Stimulated activated naive CD8-positive, alpha-beta T cell treated with anti-CD3 and anti-CD28 coated beads, Interleukin-15, amount 100 ng/mL, for 72 hours (primary cell): ENCODE measurements at regions not wholly inside any gene's neighbourhood (a gene's known extent, or its start where the extent isn't known, plus 50 kb on each side); places are given as distances from the start of the nearest gene placed in this dataset.

ENCODE experiments used
- ATAC-seq: fragments of 150-1000 bp; cut with Tn5 transposase; 2 replicates; pipeline ENCODE4 v1.10.0; 2021; ENCODE audit warnings: mild to moderate bottlenecking, moderate library complexity
- DNase-seq, 2 donors: peaks; one replicate each; pipeline ENCODE4 v3.0.0; 2021 to 2022
- H3K27ac Mint-ChIP-seq, 2 donors: one replicate each; pipeline ENCODE4 v1.8.0; 2022; ENCODE audit warnings: mild to moderate bottlenecking in 2 of 2, mixed read lengths in 2 of 2, moderate library complexity in 2 of 2
- H3K27me3 Mint-ChIP-seq: one replicate; pipeline ENCODE4 v1.8.0; 2022; ENCODE audit warnings: mixed read lengths
- H3K4me1 Mint-ChIP-seq: one replicate; pipeline ENCODE4 v1.8.0; 2022; ENCODE audit warnings: mild to moderate bottlenecking, mixed read lengths
- H3K4me3 Mint-ChIP-seq, 2 donors: one replicate each; pipeline ENCODE4 v1.8.0; 2022; ENCODE audit warnings: mild to moderate bottlenecking in 2 of 2, mixed read lengths in 2 of 2, moderate library complexity in 1 of 2
- H3K9me3 Mint-ChIP-seq, 2 donors: one replicate each; pipeline ENCODE4 v1.8.0; 2022; ENCODE audit warnings: mixed read lengths in 2 of 2

DNA sequence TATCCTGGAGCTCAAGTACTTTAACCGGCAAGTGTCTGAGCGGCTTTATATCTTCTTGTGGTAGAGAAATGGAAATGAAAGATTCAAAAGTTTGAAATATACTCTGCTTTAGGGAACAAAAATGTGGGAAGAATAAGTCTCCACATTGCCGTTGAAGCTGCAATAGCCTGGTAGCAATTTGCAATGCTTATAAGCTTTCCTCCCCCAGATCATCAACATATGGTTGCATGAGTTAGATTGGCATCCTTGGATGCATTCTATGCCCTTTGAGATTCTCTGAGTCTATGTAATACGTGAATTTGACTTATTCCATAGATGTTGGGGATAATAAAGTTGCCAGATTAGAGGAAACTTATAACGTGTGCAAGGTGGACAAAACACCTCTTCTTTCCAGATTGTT is 86.1 kb upstream of the KCNK1 start:
- ATAC-seq, result no peak
- DNase-seq, result no peak
- Mint-ChIP-seq H3K27me3 (peaks cover 4% of the 10 kb centered on the region), H3K4me3 (no peak overlapping the region), H3K4me1 (no peaks in the 10 kb centered on the region), H3K27ac (no peak overlapping the region), H3K9me3 (peaks cover 6 to 18% of the 10 kb centered on the region in 2 donors)

DNA sequence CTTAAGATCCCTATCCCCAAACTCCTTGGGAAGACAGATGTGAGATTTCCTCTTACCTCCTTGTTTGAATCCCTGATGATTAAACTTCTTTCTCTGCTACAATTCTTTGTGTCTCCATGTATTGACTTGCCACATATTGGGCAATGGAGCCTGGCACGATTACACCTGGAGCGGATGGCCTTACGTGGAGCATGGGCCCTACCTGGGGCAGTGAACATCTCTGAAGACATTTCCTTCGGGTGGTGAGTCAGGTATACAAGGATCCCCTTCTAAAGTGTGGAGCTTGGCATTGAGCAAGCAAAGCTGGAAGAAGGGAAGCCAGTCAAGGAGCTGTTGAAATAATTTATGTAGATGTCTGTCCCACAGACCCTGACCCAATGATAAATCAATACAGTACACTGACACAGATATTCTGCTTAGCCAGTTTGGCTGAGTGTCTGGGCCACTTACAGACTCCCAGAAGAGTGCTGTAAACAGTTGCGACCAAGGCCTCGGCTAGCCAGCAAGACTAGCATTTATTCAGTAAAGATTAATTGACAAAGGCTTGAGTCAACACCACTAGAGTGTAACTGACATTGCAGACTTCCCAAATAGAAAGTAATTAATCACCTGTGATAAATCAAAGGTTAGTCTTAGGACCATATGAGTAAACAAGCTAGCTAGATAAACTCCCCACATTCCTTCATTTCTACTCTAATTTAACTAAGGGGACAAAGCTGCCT is 83.1 kb upstream of the KCNK1 start:
- Mint-ChIP-seq H3K27me3 (peaks cover 19% of the 10 kb centered on the region), H3K9me3 (peaks cover 6 to 18% of the 10 kb centered on the region in 2 donors), H3K4me3 (no peak overlapping the region), H3K4me1 (no peaks in the 10 kb centered on the region), H3K27ac (no peak overlapping the region)
- ATAC-seq (no peak), DNase-seq (no peak)

DNA sequence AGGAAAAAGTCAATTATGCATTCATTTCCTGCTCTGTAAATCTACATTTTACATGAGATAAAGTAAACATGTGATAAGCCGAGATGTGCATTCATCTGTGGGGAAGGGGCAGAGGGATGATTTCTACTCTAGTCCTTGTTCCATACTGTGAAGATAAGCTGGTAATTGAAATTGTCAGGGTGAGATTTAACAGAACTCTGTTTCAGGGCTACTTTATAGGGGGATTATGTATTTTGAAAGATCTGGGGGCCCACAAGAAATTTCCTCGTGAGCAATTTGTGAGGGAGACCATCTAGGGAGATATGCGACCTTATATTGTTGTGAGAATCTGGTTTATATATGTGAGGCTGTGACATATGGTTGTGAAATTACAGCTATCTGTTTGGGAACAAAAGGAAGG is 73.1 kb upstream of the KCNK1 start:
- ATAC-seq, result no peak
- no peak overlapping the region for H3K27ac Mint-ChIP-seq

DNA sequence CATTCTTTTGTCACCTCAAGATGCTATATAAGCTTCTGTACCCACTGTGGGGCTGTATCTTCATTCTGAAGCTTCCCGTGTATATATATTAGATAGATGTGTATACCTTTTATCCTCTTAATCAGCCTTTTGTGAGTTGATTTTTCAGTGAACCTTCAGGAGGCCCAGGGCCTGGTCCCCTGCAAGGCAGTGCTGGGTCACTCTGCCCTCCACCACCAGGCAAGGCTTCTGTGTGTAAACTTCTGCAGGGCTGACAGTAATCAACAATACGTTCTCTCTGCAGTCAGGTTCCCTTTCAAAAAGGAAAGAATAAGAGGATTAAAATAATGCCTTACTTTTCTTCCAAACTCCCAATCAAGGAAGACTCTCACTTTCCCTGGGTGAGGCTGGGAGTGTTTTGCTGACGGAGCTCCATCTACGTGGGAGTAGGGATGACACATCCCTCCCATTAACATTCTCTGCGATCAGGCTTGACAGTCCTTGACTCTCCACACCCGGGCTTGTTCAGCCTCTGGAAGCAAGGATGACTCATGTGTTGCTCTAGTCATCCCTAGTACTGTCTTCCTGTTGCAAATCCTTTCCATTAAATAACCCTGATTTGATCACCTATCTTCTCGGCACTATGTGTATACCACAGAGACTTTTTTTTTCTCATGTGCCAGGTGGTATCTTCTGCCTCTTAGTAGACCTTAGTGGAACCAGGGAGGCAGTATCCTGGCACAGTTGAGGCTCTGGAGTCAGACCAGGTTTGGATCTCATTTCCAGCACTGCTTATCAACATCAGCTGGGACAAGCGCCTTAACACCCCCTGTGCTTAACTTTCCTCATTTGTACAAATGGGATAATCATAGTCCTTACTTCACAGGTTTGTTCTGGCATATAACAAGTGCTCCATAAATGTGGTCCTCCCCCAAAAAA is 70.3 kb upstream of the KCNK1 start:
- H3K4me3 Mint-ChIP-seq, result no peak overlapping the region
- no peaks in the 10 kb centered on the region for H3K4me1 Mint-ChIP-seq
- DNase-seq (no peak), ATAC-seq (no peak)
- peaks cover 7% of the 10 kb centered on the region for H3K27me3 Mint-ChIP-seq
- H3K27ac Mint-ChIP-seq, result no peak overlapping the region
- H3K9me3 Mint-ChIP-seq, result peaks cover 0 to 5% of the 10 kb centered on the region in 2 donors

More for the DNA sequence above, 73.1 kb upstream of the KCNK1 start:
- Mint-ChIP-seq H3K27me3 (peaks cover 28% of the 10 kb centered on the region), H3K4me3 (no peak overlapping the region), H3K9me3 (peaks cover 0 to 5% of the 10 kb centered on the region in 2 donors), H3K4me1 (no peaks in the 10 kb centered on the region)
- DNase-seq, result no peak

DNA sequence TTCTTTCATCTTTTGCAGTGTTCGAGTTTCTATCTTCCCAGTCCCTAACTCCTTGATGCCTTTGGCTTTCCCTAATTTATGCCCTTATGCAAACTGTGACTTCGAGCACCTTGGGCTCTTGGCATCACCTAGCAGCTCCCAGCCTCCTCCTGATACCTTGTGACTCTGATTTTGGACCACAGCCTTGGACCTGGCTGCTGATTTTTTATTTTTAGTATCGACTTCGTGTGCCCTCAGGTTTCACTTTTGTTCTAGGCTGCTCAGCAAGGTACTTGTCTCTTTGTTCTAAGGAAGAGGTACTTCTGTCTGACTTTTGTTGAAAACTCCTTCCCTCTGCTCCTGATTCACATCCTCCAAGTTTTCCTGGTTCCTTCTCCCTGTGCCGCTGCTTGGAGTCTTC is 69.6 kb upstream of the KCNK1 start:
- H3K4me3 Mint-ChIP-seq, result no peak overlapping the region
- DNase-seq, result no peak
- no peak overlapping the region for H3K27ac Mint-ChIP-seq

DNA sequence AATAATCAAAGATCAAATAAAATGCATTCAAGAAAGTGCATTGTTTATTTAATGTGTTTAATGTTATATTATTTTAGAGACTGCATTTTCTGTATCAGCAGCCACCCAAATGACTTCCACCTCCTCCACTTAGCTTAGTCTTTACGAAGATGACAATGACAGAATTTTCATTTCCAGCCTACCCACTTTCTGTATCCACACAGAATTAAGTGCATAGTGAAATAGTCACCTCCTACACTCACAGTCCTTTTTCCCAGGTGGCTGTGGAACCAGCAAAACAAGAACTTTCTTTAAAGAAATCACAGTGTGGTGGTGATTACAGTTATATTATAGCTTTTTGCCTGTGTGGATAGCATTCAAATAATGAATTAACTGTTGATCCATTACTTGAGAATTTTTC is 66.2 kb upstream of the KCNK1 start:
- no peak for ATAC-seq
- DNase-seq, result no peak
- Mint-ChIP-seq H3K27me3 (peaks cover 5% of the 10 kb centered on the region), H3K9me3 (no peaks in the 10 kb centered on the region), H3K27ac (no peak overlapping the region), H3K4me3 (no peak overlapping the region), H3K4me1 (no peaks in the 10 kb centered on the region)

More for the DNA sequence above, 69.6 kb upstream of the KCNK1 start:
- Mint-ChIP-seq H3K9me3 (peaks cover 0 to 5% of the 10 kb centered on the region in 2 donors), H3K4me1 (no peaks in the 10 kb centered on the region), H3K27me3 (peaks cover 7% of the 10 kb centered on the region)
- ATAC-seq, result no peak

DNA sequence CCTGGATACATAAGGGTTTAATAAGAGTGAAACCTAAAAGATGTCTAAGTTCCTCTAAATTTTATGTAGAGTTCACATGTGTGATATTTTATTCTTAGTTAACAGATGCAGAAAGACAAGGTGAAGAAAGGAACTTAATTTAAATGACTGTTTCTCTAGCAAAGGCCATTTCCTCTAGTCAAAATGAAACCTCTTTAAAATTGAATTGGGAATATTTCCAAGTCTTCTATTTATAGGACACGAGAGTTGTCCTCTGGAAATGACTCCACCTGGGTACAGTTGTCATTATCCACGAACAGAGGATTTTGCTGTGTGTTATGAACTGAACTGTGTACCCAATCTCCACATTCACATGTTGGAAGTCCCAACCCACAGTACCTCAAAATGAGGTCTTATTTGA is 64.5 kb upstream of the KCNK1 start:
- Mint-ChIP-seq H3K4me1 (no peaks in the 10 kb centered on the region), H3K27ac (no peak overlapping the region), H3K27me3 (peaks cover 8% of the 10 kb centered on the region), H3K4me3 (no peak overlapping the region), H3K9me3 (no peaks in the 10 kb centered on the region)
- ATAC-seq, result no peak
- no peak for DNase-seq

DNA sequence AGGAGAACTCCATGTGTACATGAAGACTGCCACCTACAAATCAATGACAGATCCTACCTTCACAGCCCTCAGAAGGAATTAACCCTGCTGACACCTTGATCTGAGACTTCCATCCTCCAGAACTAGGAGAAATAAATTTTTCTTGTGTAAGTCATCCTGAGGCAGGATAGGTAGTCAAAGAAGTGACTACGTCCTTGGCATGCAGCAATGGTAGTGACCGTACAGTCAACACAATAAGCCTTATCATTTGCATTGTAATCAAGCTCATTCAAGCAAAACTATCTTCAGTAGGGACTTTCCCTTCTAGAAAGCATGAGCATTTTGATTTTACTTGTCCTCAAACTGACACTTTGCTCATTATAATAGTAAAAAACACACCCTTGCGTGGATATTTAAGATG is 64.0 kb upstream of the KCNK1 start:
- Mint-ChIP-seq H3K27me3 (peaks cover 8% of the 10 kb centered on the region), H3K9me3 (no peaks in the 10 kb centered on the region), H3K4me3 (no peak overlapping the region), H3K27ac (no peak overlapping the region), H3K4me1 (no peaks in the 10 kb centered on the region)
- ATAC-seq, result no peak
- DNase-seq, result no peak

DNA sequence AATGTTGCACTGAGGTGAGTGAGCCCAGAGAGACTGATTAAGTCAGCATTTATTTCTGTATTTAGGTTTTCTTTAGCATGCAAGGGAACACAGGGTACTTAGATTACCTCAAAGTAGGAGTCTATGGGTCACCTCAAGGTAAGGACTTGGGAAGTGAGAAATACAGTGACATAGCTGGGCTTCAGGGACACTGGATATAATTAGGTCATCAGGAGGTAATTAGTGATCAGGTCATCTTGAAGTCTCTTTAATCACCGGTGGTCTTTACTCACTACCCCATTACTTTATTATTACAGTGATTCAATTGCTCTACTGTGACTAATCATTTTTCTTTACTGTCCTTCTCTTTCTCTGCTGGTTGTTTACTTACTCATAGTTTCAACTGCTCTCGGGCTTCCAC is 59.9 kb upstream of the KCNK1 start:
- Mint-ChIP-seq H3K4me3 (no peak overlapping the region), H3K9me3 (no peaks in the 10 kb centered on the region), H3K4me1 (no peaks in the 10 kb centered on the region), H3K27ac (peak overlapping the region in 1 of 2 donors; percentile 63), H3K27me3 (peaks cover 15% of the 10 kb centered on the region)
- no peak for DNase-seq
- no peak for ATAC-seq

DNA sequence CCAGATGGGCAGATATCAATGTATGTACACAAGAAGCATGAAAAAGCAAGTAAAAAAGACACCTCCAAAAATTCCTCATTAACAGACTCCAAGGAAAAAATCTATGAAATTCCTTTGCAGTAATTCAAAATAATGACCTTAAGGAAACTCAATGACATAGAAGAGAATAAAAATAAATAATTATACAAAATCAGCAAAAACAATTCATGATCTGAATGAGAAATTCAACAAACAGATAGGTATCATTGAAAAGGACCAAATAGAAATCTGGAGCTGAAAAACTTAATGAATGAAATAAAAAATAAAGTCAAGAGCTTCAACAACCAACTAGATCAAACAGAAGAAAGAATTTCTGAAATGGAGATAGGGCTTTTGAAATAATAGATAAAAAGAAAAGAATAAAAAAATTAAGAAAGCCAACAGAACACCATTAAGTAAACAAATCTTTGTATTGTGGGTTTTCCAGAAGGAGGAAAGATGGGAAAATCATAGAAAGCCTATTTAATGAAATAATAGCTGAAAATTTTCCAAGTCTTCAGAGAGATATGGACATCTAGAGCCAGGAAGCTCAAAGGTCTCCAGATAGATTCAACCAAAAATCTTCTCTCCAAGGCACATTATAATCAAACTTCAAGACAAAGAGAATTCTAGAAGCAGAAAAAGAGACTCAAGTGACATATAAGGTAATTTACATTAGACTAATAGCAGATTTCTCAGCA is 52.0 kb upstream of the KCNK1 start:
- DNase-seq, result no peak
- ATAC-seq, result no peak
- peaks cover 8 to 15% of the 10 kb centered on the region in 2 donors for H3K9me3 Mint-ChIP-seq
- H3K27me3 Mint-ChIP-seq, result peaks cover 2% of the 10 kb centered on the region
- H3K27ac Mint-ChIP-seq, result no peak overlapping the region
- H3K4me1 Mint-ChIP-seq, result no peaks in the 10 kb centered on the region
- no peak overlapping the region for H3K4me3 Mint-ChIP-seq
